ENCODE measurements at regions not wholly inside any gene's neighbourhood (a gene's known extent, or its start where the extent isn't known, plus 50 kb on each side); places are given as distances from the start of the nearest gene placed in this dataset.
"Not testable (repeated sequence)": the region's sequence is repeated elsewhere in the genome, so short reads cannot be mapped to it uniquely, and the experiment has no call there.

GRCh38 chr3:8436661-8437287, 64.8 kb upstream of the LMCD1 start:
- H3K36me3 ChIP-seq: no peaks in the 10 kb centered on the region
- intact Hi-C loops (cut with DNase I): loop anchor here in 1 of 3 donors (10.0 kb wide), 1 partner anchor 188 kb away; no protein-coding TSS in a partner anchor
- no peaks in the 10 kb centered on the region for H3K4me1 ChIP-seq
- no peaks in the 10 kb centered on the region for H3K27me3 ChIP-seq
- 74 to 76% methylated on average over 8 of the region's 8 CpGs for WGBS, 2 donors
- FAIRE-seq (no peak), DNase-seq (no peak), ATAC-seq (no peak)
- no peaks in the 10 kb centered on the region for H3K9me3 ChIP-seq
- no peak overlapping the region for H3K27ac ChIP-seq
- no peak overlapping the region for H3K4me3 ChIP-seq
- TF ChIP-seq CTCF (IDR thresholded peaks at IDR 0.05): no peak

GRCh38 chr3:8438507-8439079, 63.0 kb upstream of the LMCD1 start:
- no peak for TF ChIP-seq CTCF (IDR thresholded peaks at IDR 0.05)
- 53 to 55% methylated on average over 6 of the region's 7 CpGs for WGBS, 2 donors
- Histone ChIP-seq H3K9me3 (no peaks in the 10 kb centered on the region), H3K4me3 (no peak overlapping the region), H3K27me3 (no peaks in the 10 kb centered on the region), H3K36me3 (no peaks in the 10 kb centered on the region), H3K4me1 (peaks cover 7 to 13% (median 11%) of the 10 kb centered on the region in 3 donors), H3K27ac (no peak overlapping the region)
- peak in 4 of 6 donors; percentile 23 to 50 (median 36) for DNase-seq
- no peak for FAIRE-seq
- peak in 3 of 4 donors; percentile 41 to 74 (median 49) for ATAC-seq
- intact Hi-C loops (cut with DNase I): loop anchor here in 1 of 3 donors (10.0 kb wide), 1 partner anchor 186 kb away; no protein-coding TSS in a partner anchor

GRCh38 chr3:8440142-8440541, 61.5 kb upstream of the LMCD1 start:
- not testable (repeated sequence) for H3K36me3 ChIP-seq, H3K27ac ChIP-seq, H3K9me3 ChIP-seq, FAIRE-seq, H3K4me3 ChIP-seq, H3K27me3 ChIP-seq, ATAC-seq
- peaks cover 17 to 27% (median 23%) of the 10 kb centered on the region in 3 donors for H3K4me1 ChIP-seq
- intact Hi-C loops (cut with DNase I): loop anchor here in 1 of 3 donors (5.0 to 10.0 kb wide), 2 partner anchors 65 to 182 kb away; partner anchors contain the start of gene LMCD1
- peak in 2 of 6 donors; percentile 40 to 87 for DNase-seq
- 95 to 100% methylated on average over 13 to 30 of the region's 30 CpGs for WGBS, 2 donors

GRCh38 chr3:8441969-8442559, 59.6 kb upstream of the LMCD1 start:
- Histone ChIP-seq H3K27me3 (no peaks in the 10 kb centered on the region), H3K27ac (no peak overlapping the region), H3K9me3 (no peaks in the 10 kb centered on the region), H3K4me3 (no peak overlapping the region), H3K4me1 (peaks cover 17 to 35% (median 30%) of the 10 kb centered on the region in 3 donors), H3K36me3 (no peaks in the 10 kb centered on the region)
- TF ChIP-seq CTCF (IDR thresholded peaks at IDR 0.05): peak; percentile 54 to 70 (median 62)
- FAIRE-seq: no peak
- DNase-seq: peak in 3 of 6 donors; percentile 10 to 41 (median 20)
- peak in 3 of 4 donors; percentile 42 to 50 (median 48) for ATAC-seq
- intact Hi-C loops (cut with DNase I): loop anchor here in 1 of 3 donors (5.0 to 10.0 kb wide), 2 partner anchors 63 to 180 kb away; partner anchors contain the start of gene LMCD1
- 38 to 39% methylated on average over 8 of the region's 8 CpGs for WGBS, 2 donors

GRCh38 chr3:8442993-8443650, 58.5 kb upstream of the LMCD1 start:
- peaks cover 17 to 35% (median 30%) of the 10 kb centered on the region in 3 donors for H3K4me1 ChIP-seq
- H3K36me3 ChIP-seq: no peaks in the 10 kb centered on the region
- H3K27ac ChIP-seq: peak overlapping the region in 3 of 4 donors; percentile 64 to 89 (median 89)
- FAIRE-seq (no peak), ATAC-seq (peak in 1 of 4 donors; percentile 1), DNase-seq (no peak)
- WGBS, 2 donors: 57 to 58% methylated on average over 4 of the region's 4 CpGs
- no peaks in the 10 kb centered on the region for H3K9me3 ChIP-seq
- no peak for TF ChIP-seq CTCF (IDR thresholded peaks at IDR 0.05)
- intact Hi-C loops (cut with DNase I): loop anchor here in 1 of 3 donors (5.0 to 10.0 kb wide), 2 partner anchors 62 to 179 kb away; partner anchors contain the start of gene LMCD1
- H3K4me3 ChIP-seq: no peak overlapping the region
- H3K27me3 ChIP-seq: no peaks in the 10 kb centered on the region

Data from pancreas (tissue), 10 donors.